ENCODE measurements at regions not wholly inside any gene's neighbourhood (a gene's known extent, or its start where the extent isn't known, plus 50 kb on each side); places are given as distances from the start of the nearest gene placed in this dataset.

- dilution Hi-C loops (cut with MboI; ENCODE audit: extremely low pct_ligation_motif_present, low sequenced_read_pairs): no loop called here
- no peaks in the 10 kb centered on the region for H3K9me3 ChIP-seq (replicated peaks; ENCODE audit: control insufficient read depth, insufficient read depth, low read length)
- BruUV-seq (replicated peaks): no TSS peak
- no peaks in the 10 kb centered on the region for H3K9me1 ChIP-seq (replicated peaks; ENCODE audit: control insufficient read depth, extremely low read depth, insufficient read depth, low read length)
- POLR2A ChIA-PET: no interaction called here
- no peaks in the 10 kb centered on the region for H4K20me1 ChIP-seq (replicated peaks; ENCODE audit: control insufficient read depth, extremely low read depth, insufficient read depth, low read length)
- FAIRE-seq: no peak
- no peaks in the 10 kb centered on the region for H3K79me2 ChIP-seq (ENCODE audit: control insufficient read depth, insufficient read depth, low read length)
- no peaks in the 10 kb centered on the region for H3K36me3 ChIP-seq (ENCODE audit: control insufficient read depth in 2 of 2, extremely low read depth in 1 of 2, insufficient read depth in 2 of 2, low read length in 2 of 2)
- no peak overlapping the region for H2AFZ ChIP-seq (ENCODE audit: low read depth, low read length)
- intact Hi-C loops (cut with micrococcal nuclease): no loop called here
- CTCF ChIA-PET: no interaction called here
- H3K4me1 ChIP-seq (ENCODE audit: control insufficient read depth, extremely low read depth, insufficient read depth, low read length): no peaks in the 10 kb centered on the region
- no peak for DNase-seq (ENCODE audit: low read depth, low spot score)
- H3K27ac ChIP-seq (ENCODE audit: insufficient read depth, low read depth, low read length): no peak overlapping the region
- H3K27me3 ChIP-seq (ENCODE audit: control insufficient read depth in 2 of 2, insufficient read depth in 2 of 2, low read length in 2 of 2): peaks cover 0 to 2% of the 10 kb centered on the region in 2 experiments
- H3K4me2 ChIP-seq (ENCODE audit: insufficient read depth, low read length): no peak overlapping the region
- TF ChIP-seq EZH2 (IDR thresholded peaks at IDR 0.05; ENCODE audit: borderline replicate concordance, low read depth, low read length, severe bottlenecking) (no peak), MYC (IDR thresholded peaks at IDR 0.05; ENCODE audit: low read depth, low read length) (no peak), MAX (IDR thresholded peaks at IDR 0.05; ENCODE audit: insufficient read depth, insufficient read length) (no peak), JUN (IDR thresholded peaks at IDR 0.05; ENCODE audit: borderline replicate concordance, insufficient read depth, insufficient read length, low read depth) (no peak), FOS (IDR thresholded peaks at IDR 0.05; ENCODE audit: borderline replicate concordance, insufficient read depth, low read length) (no peak), POLR2A (IDR thresholded peaks at IDR 0.05; ENCODE audit: low read depth, low read length) (no peak), POLR2AphosphoS5 (IDR thresholded peaks at IDR 0.05; ENCODE audit: insufficient read depth, low read depth, low read length) (no peak), GATA2 (IDR thresholded peaks at IDR 0.05; ENCODE audit: insufficient read depth, insufficient read length, low read depth, low read length) (no peak)
- TF ChIP-seq, protein P1, sequence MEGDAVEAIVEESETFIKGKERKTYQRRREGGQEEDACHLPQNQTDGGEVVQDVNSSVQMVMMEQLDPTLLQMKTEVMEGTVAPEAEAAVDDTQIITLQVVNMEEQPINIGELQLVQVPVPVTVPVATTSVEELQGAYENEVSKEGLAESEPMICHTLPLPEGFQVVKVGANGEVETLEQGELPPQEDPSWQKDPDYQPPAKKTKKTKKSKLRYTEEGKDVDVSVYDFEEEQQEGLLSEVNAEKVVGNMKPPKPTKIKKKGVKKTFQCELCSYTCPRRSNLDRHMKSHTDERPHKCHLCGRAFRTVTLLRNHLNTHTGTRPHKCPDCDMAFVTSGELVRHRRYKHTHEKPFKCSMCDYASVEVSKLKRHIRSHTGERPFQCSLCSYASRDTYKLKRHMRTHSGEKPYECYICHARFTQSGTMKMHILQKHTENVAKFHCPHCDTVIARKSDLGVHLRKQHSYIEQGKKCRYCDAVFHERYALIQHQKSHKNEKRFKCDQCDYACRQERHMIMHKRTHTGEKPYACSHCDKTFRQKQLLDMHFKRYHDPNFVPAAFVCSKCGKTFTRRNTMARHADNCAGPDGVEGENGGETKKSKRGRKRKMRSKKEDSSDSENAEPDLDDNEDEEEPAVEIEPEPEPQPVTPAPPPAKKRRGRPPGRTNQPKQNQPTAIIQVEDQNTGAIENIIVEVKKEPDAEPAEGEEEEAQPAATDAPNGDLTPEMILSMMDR (IDR thresholded peaks at IDR 0.05; ENCODE audit: extremely low read depth in 1 of 2, insufficient read depth in 1 of 2, low read depth in 1 of 2, low read length in 2 of 2): no peak
- no peak overlapping the region for H3K4me3 ChIP-seq (replicated peaks in 1 of 3; ENCODE audit: insufficient read depth in 1 of 3, low read depth in 1 of 3, low read length in 3 of 3)
- H3K9ac ChIP-seq (replicated peaks; ENCODE audit: extremely low read depth, insufficient read depth, low read length): no peak overlapping the region
Measured at GRCh38 chr4:110963662-110964280, 340.9 kb upstream of the PITX2 start.

All from endothelial cell of umbilical vein (primary cell).